NB4 (cell line): ENCODE measurements at regions not wholly inside any gene's neighbourhood (a gene's known extent, or its start where the extent isn't known, plus 50 kb on each side); places are given as distances from the start of the nearest gene placed in this dataset.

Source experiments
- DNase-seq: peaks from one replicate; pipeline ENCODE4 v3.0.0; 2010; ENCODE audit warnings: low read depth
- H3K4me3 ChIP-seq: one replicate; pipeline ENCODE4 v1.5.1; 2011; ENCODE audit warnings: mild to moderate bottlenecking, low read depth, low read length, moderate library complexity
- MAX ChIP-seq: IDR thresholded peaks from 2 replicates; pipeline ENCODE4 v1.6.1; 2011; ENCODE audit warnings: low read depth, low read length
- MYC ChIP-seq: IDR thresholded peaks from 2 replicates; pipeline ENCODE4 v1.6.1; 2011; ENCODE audit warnings: low read depth, low read length
- POLR2A ChIP-seq: IDR thresholded peaks from 2 replicates; pipeline ENCODE4 v1.6.1; 2011; ENCODE audit warnings: mild to moderate bottlenecking; ENCODE audit not compliant: insufficient read length; ENCODE audit errors: extremely low read depth
- TF ChIP-seq, protein P1 (sequence below): IDR thresholded peaks from one replicate; pipeline ENCODE4 v1.5.1; 2012; ENCODE audit warnings: low read depth, low read length

- H3K4me3 ChIP-seq, result no peak overlapping the region
- DNase-seq, result no peak
- TF ChIP-seq POLR2A (no peak), MYC (no peak), MAX (no peak)
- TF ChIP-seq, protein P1, sequence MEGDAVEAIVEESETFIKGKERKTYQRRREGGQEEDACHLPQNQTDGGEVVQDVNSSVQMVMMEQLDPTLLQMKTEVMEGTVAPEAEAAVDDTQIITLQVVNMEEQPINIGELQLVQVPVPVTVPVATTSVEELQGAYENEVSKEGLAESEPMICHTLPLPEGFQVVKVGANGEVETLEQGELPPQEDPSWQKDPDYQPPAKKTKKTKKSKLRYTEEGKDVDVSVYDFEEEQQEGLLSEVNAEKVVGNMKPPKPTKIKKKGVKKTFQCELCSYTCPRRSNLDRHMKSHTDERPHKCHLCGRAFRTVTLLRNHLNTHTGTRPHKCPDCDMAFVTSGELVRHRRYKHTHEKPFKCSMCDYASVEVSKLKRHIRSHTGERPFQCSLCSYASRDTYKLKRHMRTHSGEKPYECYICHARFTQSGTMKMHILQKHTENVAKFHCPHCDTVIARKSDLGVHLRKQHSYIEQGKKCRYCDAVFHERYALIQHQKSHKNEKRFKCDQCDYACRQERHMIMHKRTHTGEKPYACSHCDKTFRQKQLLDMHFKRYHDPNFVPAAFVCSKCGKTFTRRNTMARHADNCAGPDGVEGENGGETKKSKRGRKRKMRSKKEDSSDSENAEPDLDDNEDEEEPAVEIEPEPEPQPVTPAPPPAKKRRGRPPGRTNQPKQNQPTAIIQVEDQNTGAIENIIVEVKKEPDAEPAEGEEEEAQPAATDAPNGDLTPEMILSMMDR, result no peak
These were observed 97.6 kb downstream of the TOMM20 start for GRCh38 chr1:235030919-235031596.

DNA sequence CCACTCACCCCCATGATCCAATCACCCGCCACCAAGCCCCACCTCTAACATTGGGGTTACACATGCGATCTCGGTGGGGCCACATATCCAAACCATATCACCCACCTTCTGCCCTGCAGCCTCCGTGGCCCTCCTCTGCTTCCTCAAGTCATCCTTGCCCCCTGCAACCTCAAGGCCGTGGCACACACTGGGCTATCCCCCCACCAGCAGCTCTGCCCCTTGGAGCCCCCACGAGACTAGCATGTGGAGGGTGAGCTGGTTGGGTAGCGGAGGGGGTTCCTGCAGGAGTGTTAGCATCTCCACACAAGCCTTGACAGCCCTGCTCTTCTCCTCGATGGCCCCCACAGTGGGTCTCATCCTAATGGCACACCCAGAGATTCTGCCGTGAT, 100.8 kb downstream of the TOMM20 start:
- TF ChIP-seq MAX (no peak), POLR2A (no peak), MYC (no peak)
- TF ChIP-seq, protein P1, result no peak
- no peak for DNase-seq
- H3K4me3 ChIP-seq, result no peak overlapping the region

DNA sequence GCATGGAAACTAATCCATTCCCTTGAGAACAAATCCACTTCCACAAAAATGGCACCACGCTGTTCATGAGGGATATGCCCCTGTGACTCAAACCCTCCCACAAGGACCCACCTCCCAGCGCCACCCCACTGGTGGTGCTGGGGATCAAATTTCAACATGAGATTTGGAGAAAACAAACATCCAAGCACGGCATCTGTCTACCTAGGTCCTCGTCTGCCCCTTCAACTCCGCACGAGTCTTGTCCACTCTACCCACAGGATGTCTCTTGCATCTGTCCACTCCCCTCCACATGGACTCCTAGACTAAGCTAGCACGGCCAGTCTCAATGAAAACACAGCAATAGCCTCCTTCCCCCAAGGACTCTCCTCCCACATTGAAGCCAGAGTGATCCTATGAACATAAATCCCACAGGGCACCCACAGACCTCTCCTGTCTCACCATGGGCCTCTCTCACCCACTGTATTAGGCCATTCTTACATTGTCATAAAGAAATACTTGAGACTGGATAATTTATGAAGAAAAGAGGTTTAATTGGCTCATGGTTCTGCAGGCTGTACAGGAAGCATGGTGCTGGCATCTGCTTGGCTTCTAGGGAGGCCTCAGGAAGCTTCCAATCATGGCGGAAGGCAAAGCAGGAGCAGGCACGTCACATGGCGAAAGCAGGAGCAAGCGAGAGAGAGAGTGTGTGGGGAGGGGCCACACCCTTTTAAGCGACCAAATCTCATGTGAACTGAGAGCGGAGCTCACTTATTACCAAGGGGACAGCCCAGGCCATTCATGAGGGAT, 101.4 kb downstream of the TOMM20 start:
- TF ChIP-seq, protein P1, result no peak
- no peak for TF ChIP-seq POLR2A
- TF ChIP-seq MAX, result no peak
- no peak for TF ChIP-seq MYC
- no peak overlapping the region for H3K4me3 ChIP-seq
- DNase-seq, result no peak

DNA sequence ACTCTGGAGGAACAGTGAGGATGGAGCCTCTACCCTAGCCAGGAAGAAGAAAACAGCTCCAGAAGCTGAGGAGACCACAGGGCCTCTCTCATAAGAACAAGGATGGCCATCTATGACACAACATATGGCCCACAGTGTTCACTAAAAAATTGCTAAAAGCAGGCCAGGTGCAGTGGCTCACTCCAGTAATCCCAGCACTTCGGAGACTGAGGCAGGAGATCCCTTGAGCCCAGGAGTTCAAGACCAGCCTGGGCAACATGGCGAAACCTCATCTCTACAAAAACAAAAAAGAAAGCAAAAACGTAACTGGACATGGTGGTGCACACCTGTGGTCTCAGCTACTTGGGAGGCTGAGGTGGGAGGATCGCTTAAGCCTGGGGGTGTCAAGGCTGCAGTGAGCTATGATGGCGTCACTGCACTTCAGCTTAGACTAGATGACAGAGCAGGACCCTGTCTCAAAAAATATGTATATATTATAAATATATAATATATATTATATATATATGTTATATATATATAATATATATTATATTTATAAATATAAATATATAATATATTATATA, 103.1 kb downstream of the TOMM20 start:
- DNase-seq, result no peak
- H3K4me3 ChIP-seq, result no peak overlapping the region
- TF ChIP-seq, protein P1, result no peak
- TF ChIP-seq MAX (no peak), POLR2A (no peak), MYC (no peak)

DNA sequence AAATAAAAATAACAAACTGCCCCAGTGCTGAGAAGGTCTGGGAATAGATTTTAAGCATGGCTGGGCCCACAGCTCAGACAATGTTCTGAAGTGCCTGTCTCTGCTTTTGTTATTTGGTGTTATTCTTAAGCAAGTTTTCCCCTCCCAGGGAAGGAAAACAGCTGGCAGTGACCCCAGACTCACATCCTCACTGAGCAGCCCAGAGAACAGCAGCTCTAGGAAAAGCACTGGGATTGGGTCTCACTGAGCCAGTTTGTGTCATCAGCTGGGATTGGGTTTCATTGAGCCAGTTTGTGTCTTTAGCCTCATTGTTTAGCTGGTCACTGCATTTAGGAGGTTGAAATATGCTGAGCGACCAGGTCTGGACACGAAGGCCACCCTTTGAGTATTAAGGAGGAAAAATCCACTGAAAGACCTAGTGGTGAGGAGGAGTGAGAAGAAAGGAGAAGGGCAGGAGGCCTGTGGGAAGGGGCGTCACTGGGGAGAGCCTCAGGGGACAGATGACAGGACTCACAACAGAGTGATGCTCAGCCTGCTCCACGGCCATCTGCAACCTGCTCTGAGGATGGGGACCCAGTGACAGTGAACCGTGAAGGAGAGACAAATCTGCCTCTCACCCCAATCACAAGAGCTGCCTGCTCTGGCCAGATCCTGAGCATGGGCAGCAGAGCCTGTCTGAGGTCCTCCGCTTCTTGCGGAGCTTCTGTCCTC, 103.8 kb downstream of the TOMM20 start:
- no peak for DNase-seq
- no peak overlapping the region for H3K4me3 ChIP-seq

More for the DNA sequence above, 103.8 kb downstream of the TOMM20 start:
- no peak for TF ChIP-seq POLR2A
- TF ChIP-seq MYC, result no peak
- TF ChIP-seq, protein P1, result no peak
- TF ChIP-seq MAX, result no peak
